Loucy (cell line): ENCODE measurements at regions not wholly inside any gene's neighbourhood (a gene's known extent, or its start where the extent isn't known, plus 50 kb on each side); places are given as distances from the start of the nearest gene placed in this dataset.

Source experiments
- H2AFZ ChIP-seq: fragments of 200-600 bp; sonication (generic); 2 replicates; pipeline ENCODE4 v1.6.0; 2016; ENCODE audit warnings: antibody characterized with exemption, mild to moderate bottlenecking, low read length, moderate library complexity
- H3F3A ChIP-seq: fragments of 200-600 bp; 2 replicates; pipeline ENCODE4 v1.6.0; 2016; ENCODE audit warnings: antibody characterized with exemption, low read depth, mild to moderate bottlenecking
- H3K27me3 ChIP-seq: fragments of 200-600 bp; sonication (generic); 2 replicates; pipeline ENCODE4 v1.6.1; 2014; ENCODE audit warnings: low read length, mild to moderate bottlenecking; ENCODE audit not compliant: insufficient read depth, poor library complexity, severe bottlenecking
- H3K36me3 ChIP-seq: fragments of 200-600 bp; sonication (generic); 2 replicates; pipeline ENCODE4 v1.6.1; 2016; ENCODE audit warnings: low read length; ENCODE audit not compliant: insufficient read depth
- H3K4me1 ChIP-seq: fragments of 200-600 bp; sonication (generic); 2 replicates; pipeline ENCODE4 v1.5.1; 2014; ENCODE audit warnings: low read length, mild to moderate bottlenecking; ENCODE audit not compliant: insufficient read depth, poor library complexity, severe bottlenecking
- H3K4me2 ChIP-seq: fragments of 200-600 bp; sonication (generic); 2 replicates; pipeline ENCODE4 v1.6.0; 2014; ENCODE audit warnings: antibody characterized with exemption, low read length, low read depth, mild to moderate bottlenecking; ENCODE audit not compliant: poor library complexity, severe bottlenecking
- H3K4me3 ChIP-seq: fragments of 200-600 bp; sonication (generic); 2 replicates; pipeline ENCODE4 v1.5.1; 2014; ENCODE audit warnings: low read length, mild to moderate bottlenecking, mixed read lengths; ENCODE audit not compliant: poor library complexity, severe bottlenecking
- H3K79me2 ChIP-seq: fragments of 200-600 bp; sonication (generic); 2 replicates; pipeline ENCODE4 v1.6.1; 2014; ENCODE audit warnings: low read length; ENCODE audit not compliant: insufficient read depth
- H3K9ac ChIP-seq: fragments of 200-600 bp; sonication (generic); 2 replicates; pipeline ENCODE4 v1.6.0; 2014; ENCODE audit warnings: mild to moderate bottlenecking, low read depth, low read length, moderate library complexity; ENCODE audit not compliant: poor library complexity, severe bottlenecking
- H3K9me2 ChIP-seq: fragments of 200-600 bp; sonication (generic); replicated peaks from 2 replicates; pipeline ENCODE4 v1.6.1; 2016; ENCODE audit warnings: low read depth, low read length, mixed read lengths
- H3K9me3 ChIP-seq: fragments of 200-600 bp; sonication (generic); 2 replicates; pipeline ENCODE4 v1.6.1; 2014; ENCODE audit warnings: mild to moderate bottlenecking, antibody characterized with exemption, low read length, low read depth; ENCODE audit not compliant: insufficient read depth
- H4K20me1 ChIP-seq: fragments of 200-600 bp; sonication (generic); 2 replicates; pipeline ENCODE4 v1.6.0; 2014; ENCODE audit warnings: antibody characterized with exemption, low read length, mild to moderate bottlenecking; ENCODE audit not compliant: insufficient read depth, poor library complexity, severe bottlenecking
- EZH2phosphoT487 ChIP-seq: fragments of 200-600 bp; IDR thresholded peaks from 2 replicates; pipeline ENCODE4 v1.6.1; 2018; ENCODE audit warnings: antibody characterized with exemption, mild to moderate bottlenecking, moderate library complexity, borderline replicate concordance
- TF ChIP-seq, protein P1 (sequence below): fragments of 200-600 bp; sonication (generic); conservative IDR thresholded peaks from 2 replicates; pipeline ENCODE4 v1.5.1; 2014; ENCODE audit warnings: mild to moderate bottlenecking, antibody characterized with exemption, low read length

DNA sequence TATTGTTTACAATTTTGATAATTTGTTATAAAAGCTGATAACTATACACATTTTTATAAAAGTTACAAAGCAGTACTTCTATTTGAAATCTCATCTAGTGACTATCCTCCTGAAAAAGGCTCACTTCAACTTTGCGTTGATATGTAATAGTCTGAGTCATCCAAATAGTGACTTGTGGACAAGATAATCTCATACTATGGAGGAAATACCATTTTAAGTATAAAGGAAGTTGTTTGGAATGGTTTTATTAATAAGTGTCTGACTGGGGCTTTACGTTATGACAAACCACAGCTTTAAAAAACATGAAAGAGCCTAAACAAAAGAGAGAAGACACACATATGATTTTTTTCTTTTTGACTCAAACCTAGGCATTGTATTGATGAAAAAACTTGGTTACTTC lies 272.3 kb upstream of the COL3A1 start:
- no peak for TF ChIP-seq EZH2phosphoT487
- TF ChIP-seq, protein P1, sequence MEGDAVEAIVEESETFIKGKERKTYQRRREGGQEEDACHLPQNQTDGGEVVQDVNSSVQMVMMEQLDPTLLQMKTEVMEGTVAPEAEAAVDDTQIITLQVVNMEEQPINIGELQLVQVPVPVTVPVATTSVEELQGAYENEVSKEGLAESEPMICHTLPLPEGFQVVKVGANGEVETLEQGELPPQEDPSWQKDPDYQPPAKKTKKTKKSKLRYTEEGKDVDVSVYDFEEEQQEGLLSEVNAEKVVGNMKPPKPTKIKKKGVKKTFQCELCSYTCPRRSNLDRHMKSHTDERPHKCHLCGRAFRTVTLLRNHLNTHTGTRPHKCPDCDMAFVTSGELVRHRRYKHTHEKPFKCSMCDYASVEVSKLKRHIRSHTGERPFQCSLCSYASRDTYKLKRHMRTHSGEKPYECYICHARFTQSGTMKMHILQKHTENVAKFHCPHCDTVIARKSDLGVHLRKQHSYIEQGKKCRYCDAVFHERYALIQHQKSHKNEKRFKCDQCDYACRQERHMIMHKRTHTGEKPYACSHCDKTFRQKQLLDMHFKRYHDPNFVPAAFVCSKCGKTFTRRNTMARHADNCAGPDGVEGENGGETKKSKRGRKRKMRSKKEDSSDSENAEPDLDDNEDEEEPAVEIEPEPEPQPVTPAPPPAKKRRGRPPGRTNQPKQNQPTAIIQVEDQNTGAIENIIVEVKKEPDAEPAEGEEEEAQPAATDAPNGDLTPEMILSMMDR, result no peak
- H3K4me1 ChIP-seq, result peaks cover 5% of the 10 kb centered on the region
- H3K4me2 ChIP-seq, result no peak overlapping the region
- H4K20me1 ChIP-seq, result no peaks in the 10 kb centered on the region
- H3K9me2 ChIP-seq, result no peaks in the 10 kb centered on the region
- no peak overlapping the region for H3K4me3 ChIP-seq
- H3K9ac ChIP-seq, result no peak overlapping the region
- no peaks in the 10 kb centered on the region for H3K27me3 ChIP-seq
- H2AFZ ChIP-seq, result no peak overlapping the region
- H3K9me3 ChIP-seq, result no peaks in the 10 kb centered on the region
- H3F3A ChIP-seq, result 0 out of 2 replicates have a peak, but pooled peaks cover 4% of the 10 kb centered on the region
- H3K79me2 ChIP-seq, result no peaks in the 10 kb centered on the region
- H3K36me3 ChIP-seq, result no peaks in the 10 kb centered on the region

DNA sequence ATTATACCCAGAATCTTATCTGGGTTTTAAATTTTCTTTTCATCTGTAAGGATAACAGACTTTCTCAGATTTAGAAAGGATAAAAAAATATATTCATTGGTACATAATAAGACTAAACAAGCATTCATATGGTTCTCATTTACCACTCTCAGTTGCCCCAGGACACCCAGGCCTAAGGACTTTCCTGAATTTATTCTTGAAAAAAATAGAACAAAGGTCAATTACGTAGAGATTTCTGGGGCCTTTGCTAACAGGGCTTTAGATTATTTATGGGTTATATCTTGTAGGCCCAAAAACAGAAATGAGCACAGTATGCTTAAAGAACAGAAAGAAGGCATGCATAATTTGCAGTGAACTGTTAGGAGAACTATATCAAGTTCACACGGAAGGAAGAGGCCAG lies 269.0 kb upstream of the COL3A1 start:
- Histone ChIP-seq H4K20me1 (no peaks in the 10 kb centered on the region), H3K4me3 (no peak overlapping the region), H3K9me2 (no peaks in the 10 kb centered on the region), H2AFZ (no peak overlapping the region), H3K4me1 (no peaks in the 10 kb centered on the region), H3K9ac (no peak overlapping the region), H3K4me2 (no peak overlapping the region), H3K27me3 (no peaks in the 10 kb centered on the region), H3F3A (no peaks in the 10 kb centered on the region), H3K9me3 (no peaks in the 10 kb centered on the region; the same call in 1 of the 2 replicates), H3K79me2 (no peaks in the 10 kb centered on the region), H3K36me3 (no peaks in the 10 kb centered on the region)
- no peak for TF ChIP-seq EZH2phosphoT487
- TF ChIP-seq, protein P1, result no peak

DNA sequence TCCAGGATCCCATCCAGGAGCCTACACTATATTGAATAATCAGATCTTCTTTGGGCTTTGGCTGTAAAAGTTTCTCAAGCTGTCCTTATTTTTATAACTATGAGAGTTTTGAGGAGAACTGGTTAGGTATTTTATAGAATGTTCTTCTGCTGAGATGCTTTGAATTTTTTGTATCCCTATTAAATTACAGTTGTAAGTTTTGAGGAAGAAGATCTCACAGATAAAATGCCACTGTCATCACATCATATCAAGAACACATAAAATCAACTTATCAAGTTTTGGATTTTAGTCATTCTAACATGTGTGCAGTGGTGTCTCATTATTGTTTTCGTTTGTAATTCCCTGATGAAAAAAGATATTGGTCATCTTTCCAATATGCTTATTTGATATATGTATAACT lies 260.2 kb upstream of the COL3A1 start:
- TF ChIP-seq EZH2phosphoT487, result no peak
- TF ChIP-seq, protein P1, result no peak

More for the DNA sequence above, 260.2 kb upstream of the COL3A1 start:
- no peaks in the 10 kb centered on the region for H3K9me2 ChIP-seq
- H3K4me3 ChIP-seq, result no peak overlapping the region
- H2AFZ ChIP-seq, result no peak overlapping the region
- H3K9me3 ChIP-seq, result no peaks in the 10 kb centered on the region; the same call in 1 of the 2 replicates
- H3K4me2 ChIP-seq, result no peak overlapping the region
- no peak overlapping the region for H3K9ac ChIP-seq
- H3F3A ChIP-seq, result no peaks in the 10 kb centered on the region
- no peaks in the 10 kb centered on the region for H4K20me1 ChIP-seq
- H3K36me3 ChIP-seq, result no peaks in the 10 kb centered on the region; the same call in 1 of the 2 replicates
- H3K79me2 ChIP-seq, result no peaks in the 10 kb centered on the region
- H3K27me3 ChIP-seq, result no peaks in the 10 kb centered on the region
- no peaks in the 10 kb centered on the region for H3K4me1 ChIP-seq
